HS-27A (cell line): ENCODE measurements at regions not wholly inside any gene's neighbourhood (a gene's known extent, or its start where the extent isn't known, plus 50 kb on each side); places are given as distances from the start of the nearest gene placed in this dataset.
"Not testable (repeated sequence)": the region's sequence is repeated elsewhere in the genome, so short reads cannot be mapped to it uniquely, and the experiment has no call there.

Experiments
- DNase-seq: peaks from one replicate; pipeline ENCODE4 v3.0.0-alpha.2; 2012; ENCODE audit warnings: low read depth, missing footprints

DNA sequence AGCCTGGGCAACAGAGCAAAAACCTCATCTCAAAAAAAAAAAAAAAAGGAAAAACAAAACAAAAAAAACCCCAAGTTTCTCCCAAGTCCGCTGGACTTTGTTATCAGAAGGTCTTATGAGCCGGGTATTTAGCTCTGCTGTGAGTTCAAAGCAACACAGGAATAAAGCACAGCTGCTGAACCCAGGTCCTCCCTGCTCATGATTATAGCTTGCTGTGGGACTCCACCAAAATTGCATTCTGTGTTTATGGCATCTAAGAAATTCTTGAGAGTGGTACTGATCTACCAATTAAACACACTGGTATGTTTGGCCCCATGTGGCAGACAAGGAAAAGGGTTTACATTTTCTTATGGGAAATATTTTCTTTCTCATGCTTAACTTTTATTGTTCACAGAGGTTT is 93.6 kb upstream of the NEDD9 start:
- DNase-seq = no peak

DNA sequence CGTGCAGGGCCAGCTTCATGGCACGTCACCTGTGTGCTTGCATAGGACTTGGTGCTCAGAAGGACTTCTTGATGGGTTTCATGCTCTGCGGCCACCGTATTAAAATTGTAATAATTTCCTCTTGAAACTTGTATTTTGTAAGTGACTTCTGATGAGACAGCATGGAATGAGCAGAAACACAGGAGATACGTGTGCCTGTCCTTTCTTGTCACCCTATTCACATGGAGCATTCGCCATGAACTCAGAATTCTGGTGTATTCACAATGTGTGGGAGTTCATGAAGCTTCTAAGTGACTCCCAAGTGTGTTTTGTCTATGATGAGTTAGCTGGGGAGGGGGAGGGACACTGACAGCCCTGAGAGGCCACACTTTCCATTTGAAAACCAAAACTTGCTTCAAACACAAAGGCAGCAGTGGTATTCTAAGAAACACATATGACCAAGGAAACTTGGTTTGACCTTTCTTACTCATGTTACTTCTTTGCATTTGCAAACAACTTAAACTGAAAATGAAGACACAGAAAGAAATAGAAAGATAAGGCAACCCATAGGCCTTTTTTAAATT is 92.1 kb upstream of the NEDD9 start:
- no peak for DNase-seq

DNA sequence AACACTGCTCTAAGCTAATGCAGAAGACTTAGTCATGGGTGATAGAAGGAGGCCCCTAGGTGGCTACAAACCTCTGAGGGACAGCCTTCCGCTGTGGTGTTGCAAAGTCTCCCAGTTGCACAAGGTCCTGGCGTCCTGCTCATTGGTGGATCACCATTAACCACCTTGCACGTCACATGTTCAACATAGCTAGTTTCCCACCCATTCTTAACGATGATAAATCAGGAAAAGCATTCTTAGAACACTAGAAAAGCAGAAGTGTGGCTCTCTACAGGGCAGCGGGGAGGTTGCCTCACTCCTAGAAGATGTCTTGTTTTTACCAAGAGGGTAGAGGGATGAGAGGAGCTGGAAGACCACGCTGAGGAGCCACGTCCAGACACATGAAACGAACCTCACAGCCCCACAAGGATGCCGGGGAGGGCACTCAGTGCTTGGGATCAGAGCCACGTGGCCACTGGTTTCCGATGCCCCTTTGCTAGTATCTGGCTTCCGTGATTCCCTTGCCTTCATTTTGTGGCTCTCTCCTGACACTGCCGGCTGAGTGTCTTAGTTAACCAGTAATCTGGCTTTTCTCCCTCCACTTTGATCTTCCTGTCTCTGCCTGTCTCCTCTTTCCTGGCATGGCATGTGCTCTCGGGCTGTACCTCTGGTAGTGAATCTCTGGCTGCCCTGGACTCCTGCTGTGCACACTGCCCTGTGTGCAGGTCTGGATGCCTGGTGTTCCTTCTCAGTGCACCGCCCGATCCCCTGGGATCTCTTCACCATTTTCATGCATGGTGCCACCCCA is 91.4 kb upstream of the NEDD9 start:
- no peak for DNase-seq

DNA sequence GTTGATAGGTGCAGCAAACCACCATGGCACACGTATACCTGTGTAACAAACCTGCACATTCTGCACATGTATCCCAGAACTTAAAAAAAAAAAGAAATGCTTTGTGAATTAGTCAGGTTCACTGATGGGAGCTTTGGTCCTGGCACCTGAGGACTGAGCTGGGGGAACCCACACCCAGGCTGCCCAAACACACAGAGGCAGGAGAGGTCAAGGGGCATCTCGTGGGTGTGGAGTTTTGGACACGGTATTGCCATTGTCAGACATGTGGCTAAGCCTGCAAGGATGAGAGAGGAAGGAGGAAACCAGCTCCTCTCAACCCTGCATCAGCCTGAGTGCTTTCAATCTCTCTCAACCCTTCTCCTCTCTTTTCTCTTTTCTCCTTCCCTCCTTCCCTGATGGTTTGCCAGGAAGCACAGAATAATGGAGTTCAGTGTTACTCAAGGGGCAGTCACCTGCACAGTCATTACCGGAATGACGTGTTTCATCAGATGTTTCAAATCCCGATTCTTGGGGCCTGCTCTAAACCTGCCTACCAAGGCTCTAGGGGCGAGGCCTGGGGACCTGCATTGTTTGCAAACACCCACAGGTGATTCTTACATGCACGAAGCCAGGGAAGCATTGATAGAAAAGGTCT is 89.9 kb upstream of the NEDD9 start:
- DNase-seq = no peak

DNA sequence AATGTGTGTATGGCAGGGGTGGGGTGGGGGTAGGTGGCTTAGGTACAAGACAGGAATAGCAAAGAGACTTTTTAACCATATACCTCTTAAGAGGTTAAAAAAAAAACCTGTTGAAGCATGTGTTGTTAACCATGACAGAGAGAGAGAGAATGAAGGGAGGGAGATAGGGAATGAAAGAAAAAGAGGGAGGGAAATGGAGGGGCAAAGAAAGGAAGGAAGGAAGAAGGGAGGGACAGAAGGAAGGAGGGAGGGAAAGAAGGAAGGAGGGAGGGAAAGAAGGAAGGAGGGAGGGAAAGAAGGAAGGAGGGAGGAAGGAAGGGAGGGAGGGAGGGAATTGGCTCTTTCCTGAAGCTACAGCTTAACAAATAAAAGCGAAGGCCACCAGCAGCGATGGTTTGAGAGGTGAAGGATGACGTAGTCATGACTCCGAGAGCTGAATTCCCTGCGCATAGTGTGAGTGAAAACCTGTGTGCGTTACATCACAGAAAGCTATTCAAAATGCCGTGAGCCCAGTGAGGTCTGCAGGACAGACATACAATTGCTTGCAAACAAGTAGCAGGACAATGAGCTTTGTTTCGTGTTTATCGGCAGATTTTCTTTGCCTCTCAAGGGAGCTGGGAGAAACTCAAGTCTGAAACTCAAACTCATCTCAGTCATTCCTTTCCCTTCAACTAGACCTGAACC is 88.6 kb upstream of the NEDD9 start:
- no peak for DNase-seq

DNA sequence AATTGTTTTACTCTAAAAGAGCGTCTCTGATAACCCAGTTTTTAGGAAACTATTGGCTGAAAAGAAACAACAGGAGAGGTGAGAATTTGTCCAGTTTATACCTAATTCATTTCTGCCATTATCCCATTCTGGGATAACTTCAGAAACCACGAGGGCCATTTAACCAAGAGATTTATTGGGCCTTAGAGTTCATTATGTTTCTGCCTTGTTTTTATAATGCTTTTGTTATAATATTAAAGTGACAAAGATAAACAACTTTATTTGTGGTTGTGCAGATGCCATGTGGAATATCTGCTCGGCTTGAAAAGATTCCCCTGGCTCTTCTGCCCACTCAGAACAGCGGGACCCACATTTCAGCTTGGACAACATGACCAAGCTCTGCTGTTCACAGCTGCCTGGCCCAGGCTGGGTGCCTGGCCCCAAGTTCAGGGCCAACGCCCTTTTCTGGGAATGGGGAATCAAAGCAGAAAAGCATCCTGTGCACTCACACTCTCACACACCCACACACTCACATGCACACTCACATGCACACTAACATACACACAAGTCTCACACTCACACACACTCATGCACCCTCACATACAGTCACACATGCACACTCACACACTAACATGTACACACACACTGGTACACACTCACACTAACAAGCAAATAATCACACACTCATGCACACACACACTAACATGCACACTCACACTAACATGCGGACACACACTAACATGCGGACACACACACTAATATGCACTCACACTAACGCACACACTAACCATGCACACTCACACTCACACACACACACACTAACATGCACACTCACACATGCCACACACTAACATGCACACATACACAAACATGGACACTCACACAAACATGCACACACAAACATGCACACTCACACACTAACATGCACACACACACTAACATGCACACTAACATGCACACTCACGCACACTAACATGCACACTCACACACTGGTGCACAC is 86.7 kb upstream of the NEDD9 start:
- DNase-seq = no peak

DNA sequence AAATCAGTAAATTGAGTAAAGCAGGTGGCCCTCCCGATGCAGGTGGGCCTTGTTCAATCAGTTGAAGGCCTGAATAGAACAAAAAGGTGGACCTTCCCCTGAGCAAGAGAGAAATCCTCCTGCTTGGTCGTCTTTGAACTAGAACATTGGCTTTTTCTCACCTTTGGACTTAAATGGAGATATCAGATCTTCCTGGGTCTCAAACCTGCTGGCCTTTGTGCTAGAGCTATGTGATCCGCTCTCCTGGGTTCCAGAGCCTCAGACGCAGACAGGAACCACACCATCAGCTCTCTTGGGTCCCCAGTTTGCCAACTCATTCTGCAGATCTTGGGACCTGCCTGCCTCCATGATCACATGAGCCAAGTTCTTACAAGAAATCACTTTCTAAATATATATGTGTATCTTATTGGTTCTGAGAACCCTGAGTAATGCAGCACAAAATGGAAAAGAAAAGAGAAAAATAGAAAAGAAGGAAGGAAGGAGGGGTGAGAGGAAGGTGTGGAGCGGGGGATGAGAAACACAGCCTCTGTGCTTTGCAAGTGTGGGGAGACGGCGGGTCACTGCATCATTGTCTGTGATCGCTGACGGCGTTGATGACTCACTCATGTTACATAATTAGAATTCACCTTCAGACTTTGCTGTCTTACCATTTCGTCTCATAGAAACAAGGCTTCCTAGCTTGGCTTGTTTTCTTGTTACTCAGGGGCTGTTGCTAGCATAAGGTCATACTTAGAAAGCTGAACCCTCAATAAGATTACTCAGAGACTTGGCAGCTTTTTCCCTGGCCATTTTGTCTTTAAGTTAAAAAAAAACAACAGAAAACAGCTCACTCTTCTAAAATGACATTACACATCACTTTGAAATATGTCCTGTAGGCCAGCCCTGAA is 85.7 kb upstream of the NEDD9 start:
- peak; percentile 92 for DNase-seq

DNA sequence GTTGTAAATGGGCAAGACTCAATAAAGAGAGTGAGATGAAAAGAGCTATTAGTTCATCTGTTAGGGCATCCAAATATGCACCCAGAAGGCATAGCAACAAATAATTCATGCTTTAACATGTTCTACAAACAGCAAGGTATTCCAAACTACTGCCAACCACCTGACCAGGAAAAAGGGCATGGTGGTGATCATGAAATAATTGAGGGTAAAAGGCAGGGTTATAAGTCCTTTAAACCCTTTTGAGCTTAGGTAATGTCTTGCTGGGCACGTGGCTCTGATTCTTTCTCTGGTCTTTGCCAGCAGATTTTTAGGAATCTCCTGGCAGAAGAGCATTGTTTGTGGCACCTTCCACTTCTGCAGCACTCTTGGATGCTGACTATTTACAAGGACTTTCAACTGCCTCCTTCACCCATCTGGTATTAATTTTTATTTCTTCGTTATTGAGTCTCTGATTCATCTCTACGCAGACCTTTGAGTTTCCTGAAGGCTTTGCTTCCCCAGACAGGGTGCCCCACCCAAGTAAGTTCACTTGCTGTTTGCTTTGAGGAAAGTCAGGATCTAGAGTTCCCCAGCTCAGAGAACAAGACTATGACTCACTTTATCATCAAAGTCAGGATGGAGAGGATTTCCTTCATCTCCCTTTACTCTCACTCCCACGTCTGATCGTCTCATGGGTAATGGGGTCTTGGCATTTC is 83.4 kb upstream of the NEDD9 start:
- peak; percentile 60 for DNase-seq

DNA sequence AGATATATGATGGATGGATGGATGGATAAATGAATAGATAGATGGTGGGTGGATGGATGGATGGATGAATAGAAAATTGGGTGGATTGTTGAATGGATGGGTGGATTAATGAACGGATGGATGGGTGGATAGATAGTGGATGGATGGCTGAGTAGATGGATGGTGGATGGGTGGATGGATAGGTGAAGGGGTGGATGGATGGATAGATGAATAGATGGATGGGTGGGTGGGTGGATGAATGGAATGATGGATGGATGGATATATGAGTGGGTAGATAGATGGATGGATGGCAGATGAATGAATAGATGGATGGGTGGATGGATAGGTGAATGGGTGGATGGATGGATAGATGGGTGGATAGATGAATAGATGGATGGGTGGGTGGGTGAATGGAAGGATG is 80.7 kb upstream of the NEDD9 start:
- DNase-seq = no peak

DNA sequence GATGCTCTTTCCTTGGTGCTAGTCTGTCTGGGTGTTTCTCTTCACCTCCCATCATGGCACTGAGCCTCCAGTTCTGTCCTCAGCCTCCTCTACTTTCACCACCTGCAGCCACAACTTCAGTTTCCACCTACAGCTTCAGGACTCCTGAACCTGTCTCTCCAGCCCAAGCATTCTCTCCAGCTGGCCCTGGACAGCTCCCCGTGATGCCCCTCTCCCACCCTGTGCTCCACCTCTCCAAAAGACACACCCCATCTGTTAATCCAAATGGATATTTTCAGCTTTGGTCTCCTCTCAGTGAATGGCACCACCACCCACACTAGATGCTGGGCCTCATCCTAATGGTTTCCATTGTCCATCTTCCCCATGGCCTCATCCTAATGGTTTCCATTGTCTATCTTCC is 79.5 kb upstream of the NEDD9 start:
- DNase-seq = no peak

DNA sequence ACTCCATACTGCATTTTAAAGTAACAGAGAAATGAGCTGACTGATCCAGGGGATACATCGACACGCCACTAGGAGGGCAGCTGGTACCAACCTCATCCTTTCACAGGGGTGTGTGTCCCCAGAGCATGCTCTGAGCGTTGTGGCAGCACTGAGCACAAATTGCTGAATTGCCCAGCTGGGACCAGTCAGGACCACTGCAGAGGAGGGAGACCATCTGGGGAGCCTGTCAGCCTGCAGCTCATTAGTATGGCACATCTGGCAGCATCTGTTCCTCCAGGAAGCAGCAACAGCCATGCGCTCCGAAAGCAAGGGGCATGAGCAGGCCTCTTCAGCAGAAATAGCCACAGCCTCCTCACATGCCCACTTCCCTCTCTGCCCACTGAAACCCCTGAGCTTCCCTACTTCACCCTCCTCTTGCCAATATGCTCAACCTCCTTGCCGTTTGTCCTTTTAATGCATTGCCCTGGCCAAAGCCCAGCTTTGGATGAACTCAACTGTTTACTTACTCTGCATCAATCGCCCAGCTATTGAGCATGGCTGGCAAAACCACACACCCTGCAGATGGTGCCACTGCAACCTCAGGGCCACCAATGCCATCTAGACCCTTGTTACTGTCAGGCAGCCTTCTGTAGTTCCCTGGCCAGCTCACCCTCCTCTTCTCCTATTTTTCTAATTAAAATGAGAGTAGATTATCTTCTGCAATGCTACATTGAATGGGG is 77.6 kb upstream of the NEDD9 start:
- DNase-seq = no peak

DNA sequence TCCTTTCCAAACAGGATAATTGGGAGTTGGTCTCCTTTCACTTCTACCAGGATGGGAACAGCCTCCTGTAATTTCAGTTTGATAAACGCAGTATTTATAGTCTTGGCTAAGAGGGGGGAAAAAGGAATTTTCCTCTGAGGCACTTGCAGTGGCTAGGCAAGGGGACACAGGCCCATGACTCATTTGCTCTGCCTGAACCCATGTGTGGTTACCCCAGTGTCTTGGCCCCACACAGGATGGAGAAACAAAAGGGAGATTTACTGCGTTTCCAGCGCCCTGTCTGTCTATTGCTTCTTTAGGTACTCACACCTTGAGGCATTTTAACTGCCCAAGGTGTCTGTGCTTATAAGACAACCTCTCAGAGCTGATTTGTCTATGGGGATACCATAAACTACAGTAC is 74.8 kb upstream of the NEDD9 start:
- no peak for DNase-seq

DNA sequence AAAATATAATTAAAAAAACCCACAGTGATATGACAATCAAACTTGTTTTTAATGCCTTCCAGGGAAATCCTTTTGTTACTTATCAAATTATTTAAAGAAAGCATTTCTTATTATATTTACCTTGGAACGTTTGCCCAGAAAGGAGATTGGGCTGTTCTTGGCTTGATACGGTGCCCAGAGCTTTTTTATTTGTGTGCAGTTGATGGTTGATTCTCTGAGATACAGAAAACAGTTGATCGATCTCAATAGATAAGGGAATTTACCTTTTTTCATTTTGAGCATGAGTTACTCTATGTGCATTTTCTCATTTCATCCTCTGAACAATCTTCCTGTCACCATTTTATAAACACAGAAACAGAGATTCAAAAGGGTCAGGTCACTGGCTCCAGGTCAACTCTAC is 72.5 kb upstream of the NEDD9 start:
- DNase-seq = no peak

DNA sequence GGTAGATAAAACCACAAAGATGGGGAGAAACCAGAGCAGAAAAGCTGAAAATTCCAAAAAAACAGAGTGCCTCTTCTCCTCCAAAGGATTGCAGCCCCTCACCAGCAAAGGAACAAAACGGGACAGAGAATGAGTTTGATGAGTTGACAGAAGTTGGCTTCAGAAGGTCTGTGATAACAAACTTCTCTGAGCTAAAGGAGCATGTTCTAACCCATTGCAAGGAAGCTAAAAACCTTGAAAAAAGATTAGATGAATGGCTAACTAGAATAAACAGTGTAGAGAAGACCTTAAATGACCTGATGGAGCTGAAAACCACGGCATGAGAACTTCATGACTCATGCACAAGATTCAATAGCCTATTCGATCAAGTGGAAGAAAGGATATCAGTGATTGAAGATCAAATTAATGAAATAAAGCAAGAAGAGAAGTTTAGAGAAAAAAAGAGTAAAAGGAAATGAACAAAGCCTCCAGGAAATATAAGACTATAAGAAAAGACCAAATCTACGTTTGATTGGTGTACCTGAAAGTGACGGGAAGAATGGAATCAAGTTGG is 67.5 kb upstream of the NEDD9 start:
- DNase-seq = not testable (repeated sequence)

DNA sequence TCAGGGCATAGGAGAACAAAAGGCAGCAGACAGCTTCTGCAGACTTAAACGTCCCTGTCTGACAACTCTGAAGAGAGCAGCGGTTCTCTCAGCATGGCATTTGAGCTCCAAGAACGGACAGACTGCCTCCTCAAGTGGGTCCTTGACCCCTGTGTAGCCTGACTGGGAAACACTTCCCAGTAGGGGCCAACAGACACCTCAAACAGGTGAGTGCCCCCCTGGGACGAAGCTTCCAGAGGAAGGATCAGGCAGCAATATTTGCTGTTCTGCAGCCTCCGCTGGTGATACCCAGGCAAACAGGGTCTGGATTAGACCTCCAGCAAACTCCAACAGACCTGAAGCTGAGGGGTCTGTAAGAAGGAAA is 66.9 kb upstream of the NEDD9 start:
- DNase-seq = not testable (repeated sequence)

DNA sequence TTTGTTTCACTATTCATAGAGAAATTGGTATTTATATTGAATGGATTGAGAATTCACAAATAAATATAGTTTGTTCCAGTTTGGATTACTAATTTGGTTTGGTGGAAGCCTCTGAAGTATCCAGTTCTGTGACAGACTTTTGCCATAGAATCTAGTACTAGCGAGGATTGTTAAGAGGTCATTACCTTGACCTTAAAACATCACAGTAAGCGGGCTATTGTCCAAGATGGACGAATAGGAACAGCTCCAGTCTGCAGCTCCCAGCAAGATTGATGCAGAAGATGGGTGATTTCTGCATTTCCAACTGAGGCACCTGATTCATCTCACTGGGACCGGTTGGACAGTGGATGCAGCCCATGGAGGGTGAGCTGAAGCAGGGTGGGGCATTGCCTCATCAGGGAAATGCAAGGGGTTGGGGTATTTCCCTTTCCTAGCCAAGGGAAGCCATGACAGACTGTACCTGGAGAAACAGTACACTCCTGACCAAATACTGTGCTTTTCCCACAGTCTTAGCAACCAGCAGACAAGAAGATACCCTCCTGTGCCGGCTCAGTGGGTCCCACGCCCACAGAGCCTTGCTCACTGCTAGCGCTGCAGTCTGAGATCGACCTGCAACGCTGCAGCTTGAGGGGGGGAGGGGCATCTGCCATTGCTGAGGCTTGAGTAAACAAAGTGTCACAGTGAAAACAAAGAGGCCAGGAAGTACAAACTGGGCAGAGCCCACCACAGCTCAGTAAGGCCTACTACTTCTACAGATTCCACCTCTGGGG is 66.4 kb upstream of the NEDD9 start:
- DNase-seq = no peak

DNA sequence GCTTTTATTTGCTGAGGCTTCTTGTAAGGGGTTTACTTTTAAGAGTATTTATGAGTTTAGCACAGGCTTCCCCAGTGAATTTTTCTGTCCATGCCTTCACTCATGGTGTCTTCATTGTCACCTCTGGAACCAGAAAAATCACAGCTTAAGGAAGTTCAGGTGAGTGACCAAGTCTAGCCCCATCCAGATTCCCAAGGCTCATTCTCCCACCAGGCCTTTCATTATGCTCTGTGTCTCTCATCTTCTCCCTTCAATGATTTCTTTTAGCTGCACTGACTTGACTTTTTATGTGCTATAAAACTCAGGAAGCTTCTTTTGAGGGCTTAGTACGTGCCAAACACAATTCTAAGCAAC is 64.9 kb upstream of the NEDD9 start:
- DNase-seq = no peak
